Hepatocyte (in vitro differentiated cells): ENCODE measurements at regions not wholly inside any gene's neighbourhood (a gene's known extent, or its start where the extent isn't known, plus 50 kb on each side); places are given as distances from the start of the nearest gene placed in this dataset.

Experiments
- EZH2 ChIP-seq: fragments of 200-600 bp; sonication (generic); IDR thresholded peaks from 2 replicates; pipeline ENCODE4 v1.6.1; 2016; ENCODE audit warnings: antibody characterized with exemption, mild to moderate bottlenecking, borderline replicate concordance
- EZH2phosphoT487 ChIP-seq: fragments of 200-600 bp; sonication (generic); IDR thresholded peaks from one replicate; pipeline ENCODE4 v1.6.1; 2018; ENCODE audit warnings: antibody characterized with exemption, mild to moderate bottlenecking, low read depth, moderate library complexity; ENCODE audit not compliant: unreplicated experiment, severe bottlenecking
- TF ChIP-seq, protein P1 (sequence below): fragments of 200-600 bp; sonication (generic); IDR thresholded peaks from 2 replicates; pipeline ENCODE4 v1.5.1; 2016; ENCODE audit warnings: antibody characterized with exemption, mild to moderate bottlenecking; ENCODE audit not compliant: poor library complexity

GRCh38 chr2:60098996-60099395, 454.5 kb downstream of the BCL11A start:
- TF ChIP-seq, protein P1, sequence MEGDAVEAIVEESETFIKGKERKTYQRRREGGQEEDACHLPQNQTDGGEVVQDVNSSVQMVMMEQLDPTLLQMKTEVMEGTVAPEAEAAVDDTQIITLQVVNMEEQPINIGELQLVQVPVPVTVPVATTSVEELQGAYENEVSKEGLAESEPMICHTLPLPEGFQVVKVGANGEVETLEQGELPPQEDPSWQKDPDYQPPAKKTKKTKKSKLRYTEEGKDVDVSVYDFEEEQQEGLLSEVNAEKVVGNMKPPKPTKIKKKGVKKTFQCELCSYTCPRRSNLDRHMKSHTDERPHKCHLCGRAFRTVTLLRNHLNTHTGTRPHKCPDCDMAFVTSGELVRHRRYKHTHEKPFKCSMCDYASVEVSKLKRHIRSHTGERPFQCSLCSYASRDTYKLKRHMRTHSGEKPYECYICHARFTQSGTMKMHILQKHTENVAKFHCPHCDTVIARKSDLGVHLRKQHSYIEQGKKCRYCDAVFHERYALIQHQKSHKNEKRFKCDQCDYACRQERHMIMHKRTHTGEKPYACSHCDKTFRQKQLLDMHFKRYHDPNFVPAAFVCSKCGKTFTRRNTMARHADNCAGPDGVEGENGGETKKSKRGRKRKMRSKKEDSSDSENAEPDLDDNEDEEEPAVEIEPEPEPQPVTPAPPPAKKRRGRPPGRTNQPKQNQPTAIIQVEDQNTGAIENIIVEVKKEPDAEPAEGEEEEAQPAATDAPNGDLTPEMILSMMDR, result no peak
- no peak for TF ChIP-seq EZH2phosphoT487
- no peak for TF ChIP-seq EZH2
